ENCODE measurements at regions not wholly inside any gene's neighbourhood (a gene's known extent, or its start where the extent isn't known, plus 50 kb on each side); places are given as distances from the start of the nearest gene placed in this dataset.

DNA sequence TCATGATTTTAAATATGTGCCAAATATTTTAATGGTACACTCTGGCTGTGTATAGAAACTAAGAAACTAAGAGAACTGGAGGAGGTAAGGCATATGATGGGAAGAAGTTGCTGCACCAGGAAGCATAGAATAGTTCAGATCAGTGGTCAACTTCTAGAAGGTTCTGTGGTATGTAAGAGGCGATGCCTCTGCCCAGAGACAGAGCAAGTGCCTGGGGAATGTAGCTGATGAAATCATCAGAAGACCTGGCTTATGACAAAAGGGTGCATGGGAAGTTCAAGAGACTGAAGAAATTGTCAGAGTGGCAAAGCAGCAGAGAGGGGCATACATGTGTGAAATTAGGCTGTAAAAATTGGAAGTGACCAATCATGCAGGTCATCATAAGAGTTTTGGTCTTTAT lies 580.8 kb downstream of the BMP2 start:
- ChIA-PET CTCF (no interaction called here), POLR2A (no interaction called here)
- Histone ChIP-seq H3K4me1 (ENCODE audit: control insufficient read depth in 1 of 2, insufficient read depth in 2 of 2, low read depth in 1 of 2, low read length in 1 of 2) (no peaks in the 10 kb centered on the region), H3K27ac (ENCODE audit: low read depth in 2 of 2, low read length in 1 of 2) (no peak overlapping the region), H3K79me2 (ENCODE audit: insufficient read depth) (no peaks in the 10 kb centered on the region), H3K27me3 (ENCODE audit: insufficient read depth) (no peaks in the 10 kb centered on the region), H3K4me3 (ENCODE audit: low read depth in 2 of 2, low read length in 1 of 2) (no peak overlapping the region), H3K4me2 (no peak overlapping the region), H4K20me1 (ENCODE audit: insufficient read depth) (no peaks in the 10 kb centered on the region), H3K9ac (no peak overlapping the region), H3K36me3 (replicated peaks in 1 of 2; ENCODE audit: control insufficient read depth in 1 of 2, insufficient read depth in 2 of 2, low read length in 1 of 2) (no peaks in the 10 kb centered on the region), H3F3A (replicated peaks; ENCODE audit: insufficient read depth) (no peaks in the 10 kb centered on the region), H3K9me3 (no peaks in the 10 kb centered on the region), H2AFZ (ENCODE audit: low read depth) (no peak overlapping the region), H3K9me2 (no peaks in the 10 kb centered on the region)
- 0% methylated on average over 1 of the region's 1 CpG for WGBS (ENCODE audit: low lambda C conversion rate)
- TF ChIP-seq MXI1 (IDR thresholded peaks at IDR 0.05; ENCODE audit: low read depth, low read length): no peak
- no peak for TF ChIP-seq GATA2 (CRISPR knock-in tag; IDR thresholded peaks at IDR 0.05)
- no peak for TF ChIP-seq JUND (IDR thresholded peaks at IDR 0.05)
- TF ChIP-seq MAX (IDR thresholded peaks at IDR 0.05; ENCODE audit: low read depth): no peak
- TF ChIP-seq FOSL2 (IDR thresholded peaks at IDR 0.05; ENCODE audit: borderline replicate concordance, low read depth): no peak
- no peak for DNase-seq

DNA sequence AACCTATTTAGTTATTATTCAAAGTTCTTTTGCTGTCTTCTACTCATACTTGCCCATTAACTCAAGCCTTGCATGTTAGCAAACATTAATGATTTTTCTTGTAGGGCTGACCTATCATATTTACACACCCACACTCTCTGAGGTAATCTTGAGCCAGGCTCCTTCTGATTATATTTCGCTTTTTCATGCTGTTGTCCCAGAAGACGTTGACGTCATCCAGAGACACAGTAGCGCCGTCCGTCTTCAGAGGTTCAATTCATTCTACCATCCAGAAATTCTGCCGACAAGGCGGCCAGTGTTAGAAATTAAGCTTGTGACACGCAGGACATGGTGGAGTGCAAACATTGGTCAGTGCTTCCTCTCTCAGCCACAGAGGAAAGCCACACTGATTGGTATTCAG lies 584.7 kb downstream of the BMP2 start:
- no peaks in the 10 kb centered on the region for H3F3A ChIP-seq (replicated peaks; ENCODE audit: insufficient read depth)
- H3K4me1 ChIP-seq (ENCODE audit: control insufficient read depth in 1 of 2, insufficient read depth in 2 of 2, low read depth in 1 of 2, low read length in 1 of 2): no peaks in the 10 kb centered on the region
- no peak overlapping the region for H2AFZ ChIP-seq (ENCODE audit: low read depth)
- TF ChIP-seq JUND (IDR thresholded peaks at IDR 0.05) (no peak), YY1 (IDR thresholded peaks at IDR 0.05; ENCODE audit: low read depth) (no peak), RXRA (IDR thresholded peaks at IDR 0.05; ENCODE audit: borderline replicate concordance, low read depth) (no peak), NRF1 (IDR thresholded peaks at IDR 0.05; ENCODE audit: low read depth, low read length) (no peak), SMC3 (IDR thresholded peaks at IDR 0.05; ENCODE audit: low read depth, low read length) (no peak), EZH2phosphoT487 (IDR thresholded peaks at IDR 0.05; ENCODE audit: borderline replicate concordance, low read depth) (no peak), TEAD4 (IDR thresholded peaks at IDR 0.05; ENCODE audit: borderline replicate concordance, insufficient read depth) (no peak), MEF2A (IDR thresholded peaks at IDR 0.05; ENCODE audit: borderline replicate concordance, low read depth) (no peak), GABPA (IDR thresholded peaks at IDR 0.05; ENCODE audit: low read depth) (no peak), RFX5 (IDR thresholded peaks at IDR 0.05; ENCODE audit: low read length) (no peak), GATA2 (CRISPR knock-in tag; IDR thresholded peaks at IDR 0.05) (no peak), SIN3A (IDR thresholded peaks at IDR 0.05; ENCODE audit: borderline replicate concordance, low read depth, low read length) (no peak), MXI1 (IDR thresholded peaks at IDR 0.05; ENCODE audit: low read depth, low read length) (no peak), TAF1 (IDR thresholded peaks at IDR 0.05; ENCODE audit: borderline replicate concordance, low read depth, low read length) (no peak)
- TF ChIP-seq, protein P1, sequence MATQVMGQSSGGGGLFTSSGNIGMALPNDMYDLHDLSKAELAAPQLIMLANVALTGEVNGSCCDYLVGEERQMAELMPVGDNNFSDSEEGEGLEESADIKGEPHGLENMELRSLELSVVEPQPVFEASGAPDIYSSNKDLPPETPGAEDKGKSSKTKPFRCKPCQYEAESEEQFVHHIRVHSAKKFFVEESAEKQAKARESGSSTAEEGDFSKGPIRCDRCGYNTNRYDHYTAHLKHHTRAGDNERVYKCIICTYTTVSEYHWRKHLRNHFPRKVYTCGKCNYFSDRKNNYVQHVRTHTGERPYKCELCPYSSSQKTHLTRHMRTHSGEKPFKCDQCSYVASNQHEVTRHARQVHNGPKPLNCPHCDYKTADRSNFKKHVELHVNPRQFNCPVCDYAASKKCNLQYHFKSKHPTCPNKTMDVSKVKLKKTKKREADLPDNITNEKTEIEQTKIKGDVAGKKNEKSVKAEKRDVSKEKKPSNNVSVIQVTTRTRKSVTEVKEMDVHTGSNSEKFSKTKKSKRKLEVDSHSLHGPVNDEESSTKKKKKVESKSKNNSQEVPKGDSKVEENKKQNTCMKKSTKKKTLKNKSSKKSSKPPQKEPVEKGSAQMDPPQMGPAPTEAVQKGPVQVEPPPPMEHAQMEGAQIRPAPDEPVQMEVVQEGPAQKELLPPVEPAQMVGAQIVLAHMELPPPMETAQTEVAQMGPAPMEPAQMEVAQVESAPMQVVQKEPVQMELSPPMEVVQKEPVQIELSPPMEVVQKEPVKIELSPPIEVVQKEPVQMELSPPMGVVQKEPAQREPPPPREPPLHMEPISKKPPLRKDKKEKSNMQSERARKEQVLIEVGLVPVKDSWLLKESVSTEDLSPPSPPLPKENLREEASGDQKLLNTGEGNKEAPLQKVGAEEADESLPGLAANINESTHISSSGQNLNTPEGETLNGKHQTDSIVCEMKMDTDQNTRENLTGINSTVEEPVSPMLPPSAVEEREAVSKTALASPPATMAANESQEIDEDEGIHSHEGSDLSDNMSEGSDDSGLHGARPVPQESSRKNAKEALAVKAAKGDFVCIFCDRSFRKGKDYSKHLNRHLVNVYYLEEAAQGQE (IDR thresholded peaks at IDR 0.05; ENCODE audit: low read depth, low read length): no peak
- TF ChIP-seq, protein P2, sequence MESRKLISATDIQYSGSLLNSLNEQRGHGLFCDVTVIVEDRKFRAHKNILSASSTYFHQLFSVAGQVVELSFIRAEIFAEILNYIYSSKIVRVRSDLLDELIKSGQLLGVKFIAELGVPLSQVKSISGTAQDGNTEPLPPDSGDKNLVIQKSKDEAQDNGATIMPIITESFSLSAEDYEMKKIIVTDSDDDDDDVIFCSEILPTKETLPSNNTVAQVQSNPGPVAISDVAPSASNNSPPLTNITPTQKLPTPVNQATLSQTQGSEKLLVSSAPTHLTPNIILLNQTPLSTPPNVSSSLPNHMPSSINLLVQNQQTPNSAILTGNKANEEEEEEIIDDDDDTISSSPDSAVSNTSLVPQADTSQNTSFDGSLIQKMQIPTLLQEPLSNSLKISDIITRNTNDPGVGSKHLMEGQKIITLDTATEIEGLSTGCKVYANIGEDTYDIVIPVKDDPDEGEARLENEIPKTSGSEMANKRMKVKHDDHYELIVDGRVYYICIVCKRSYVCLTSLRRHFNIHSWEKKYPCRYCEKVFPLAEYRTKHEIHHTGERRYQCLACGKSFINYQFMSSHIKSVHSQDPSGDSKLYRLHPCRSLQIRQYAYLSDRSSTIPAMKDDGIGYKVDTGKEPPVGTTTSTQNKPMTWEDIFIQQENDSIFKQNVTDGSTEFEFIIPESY (IDR thresholded peaks at IDR 0.05; ENCODE audit: borderline replicate concordance, low read depth): no peak
- TF ChIP-seq, protein P3, sequence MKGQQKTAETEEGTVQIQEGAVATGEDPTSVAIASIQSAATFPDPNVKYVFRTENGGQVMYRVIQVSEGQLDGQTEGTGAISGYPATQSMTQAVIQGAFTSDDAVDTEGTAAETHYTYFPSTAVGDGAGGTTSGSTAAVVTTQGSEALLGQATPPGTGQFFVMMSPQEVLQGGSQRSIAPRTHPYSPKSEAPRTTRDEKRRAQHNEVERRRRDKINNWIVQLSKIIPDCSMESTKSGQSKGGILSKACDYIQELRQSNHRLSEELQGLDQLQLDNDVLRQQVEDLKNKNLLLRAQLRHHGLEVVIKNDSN (IDR thresholded peaks at IDR 0.05; ENCODE audit: borderline replicate concordance, low read depth): no peak
- H3K4me2 ChIP-seq: no peak overlapping the region
- DNase-seq: no peak
- H3K4me3 ChIP-seq (ENCODE audit: low read depth in 2 of 2, low read length in 1 of 2): no peak overlapping the region
- H3K79me2 ChIP-seq (ENCODE audit: insufficient read depth): no peaks in the 10 kb centered on the region
- H3K9ac ChIP-seq: no peak overlapping the region
- WGBS (ENCODE audit: low lambda C conversion rate): 10% methylated on average over 9 of the region's 9 CpGs
- no peaks in the 10 kb centered on the region for H3K36me3 ChIP-seq (replicated peaks in 1 of 2; ENCODE audit: control insufficient read depth in 1 of 2, insufficient read depth in 2 of 2, low read length in 1 of 2)
- CTCF ChIA-PET: no interaction called here
- POLR2A ChIA-PET: no interaction called here
- H3K9me3 ChIP-seq: no peaks in the 10 kb centered on the region
- H3K27me3 ChIP-seq (ENCODE audit: insufficient read depth): no peaks in the 10 kb centered on the region
- H4K20me1 ChIP-seq (ENCODE audit: insufficient read depth): no peaks in the 10 kb centered on the region
- no peak overlapping the region for H3K27ac ChIP-seq (ENCODE audit: low read depth in 2 of 2, low read length in 1 of 2)
- H3K9me2 ChIP-seq: no peaks in the 10 kb centered on the region
